H9 (cell line): ENCODE measurements at regions not wholly inside any gene's neighbourhood (a gene's known extent, or its start where the extent isn't known, plus 50 kb on each side); places are given as distances from the start of the nearest gene placed in this dataset.

Source experiments
- DNase-seq: peaks from one replicate; pipeline ENCODE4 v3.0.0-alpha.2; 2017
- H2AFZ ChIP-seq: one replicate; pipeline ENCODE4 v1.6.1; 2013; ENCODE audit warnings: mild to moderate bottlenecking, low read length, control low read depth, moderate library complexity
- H2AK5ac ChIP-seq: 2 replicates; pipeline ENCODE4 v1.6.1; 2013; ENCODE audit warnings: low read length, control low read depth, mixed read lengths; ENCODE audit not compliant: insufficient read length
- H2BK120ac ChIP-seq: one replicate; pipeline ENCODE4 v1.6.1; 2013; ENCODE audit warnings: low read depth, mild to moderate bottlenecking, low read length, control low read depth, inconsistent platforms; ENCODE audit not compliant: poor library complexity, severe bottlenecking
- H2BK12ac ChIP-seq: 2 replicates; pipeline ENCODE4 v1.6.1; 2013; ENCODE audit warnings: low read length, control low read depth, mixed read lengths, low read depth; ENCODE audit not compliant: insufficient read length
- H2BK15ac ChIP-seq: 2 replicates; pipeline ENCODE4 v1.6.1; 2013; ENCODE audit warnings: low read depth, low read length, control low read depth
- H2BK20ac ChIP-seq: one replicate; pipeline ENCODE4 v1.6.1; 2013; ENCODE audit warnings: low read depth, mild to moderate bottlenecking, low read length, control low read depth, inconsistent platforms; ENCODE audit not compliant: poor library complexity, severe bottlenecking
- H2BK5ac ChIP-seq: 2 replicates; pipeline ENCODE4 v1.6.1; 2013; ENCODE audit warnings: low read length, control low read depth, mixed read lengths; ENCODE audit not compliant: insufficient read length
- H3K14ac ChIP-seq: 2 replicates; pipeline ENCODE4 v1.6.1; 2013; ENCODE audit warnings: low read length, control low read depth; ENCODE audit not compliant: insufficient read depth
- H3K18ac ChIP-seq: 2 replicates; pipeline ENCODE4 v1.6.1; 2013; ENCODE audit warnings: low read depth, mild to moderate bottlenecking, mixed read lengths, low read length, control low read depth; ENCODE audit not compliant: insufficient read length
- H3K23ac ChIP-seq: 2 replicates; pipeline ENCODE4 v1.6.1; 2013; ENCODE audit warnings: low read length, control low read depth, mixed read lengths, low read depth; ENCODE audit not compliant: insufficient read length
- H3K23me2 ChIP-seq: 2 replicates; pipeline ENCODE4 v1.6.1; 2013; ENCODE audit warnings: low read depth, mild to moderate bottlenecking, mixed read lengths, low read length, control low read depth; ENCODE audit not compliant: insufficient read length, poor library complexity, severe bottlenecking
- H3K27ac ChIP-seq: 2 replicates; pipeline ENCODE4 v1.5.1; 2013; ENCODE audit warnings: low read length, control low read depth, mixed read lengths, low read depth; ENCODE audit not compliant: insufficient read length
- H3K27me3 ChIP-seq: 2 replicates; pipeline ENCODE4 v1.6.1; 2013; ENCODE audit warnings: low read length, control low read depth, inconsistent platforms; ENCODE audit not compliant: insufficient read depth
- H3K4ac ChIP-seq: 2 replicates; pipeline ENCODE4 v1.6.1; 2013; ENCODE audit warnings: low read depth, mild to moderate bottlenecking, control low read depth, inconsistent platforms, low read length, moderate library complexity
- H3K4me1 ChIP-seq: 2 replicates; pipeline ENCODE4 v1.6.1; 2013; ENCODE audit warnings: low read length, control low read depth, inconsistent platforms; ENCODE audit not compliant: insufficient read depth
- H3K4me2 ChIP-seq: 2 replicates; pipeline ENCODE4 v1.6.1; 2013; ENCODE audit warnings: low read length, control low read depth, mixed read lengths; ENCODE audit not compliant: insufficient read length, insufficient read depth
- H3K56ac ChIP-seq: 2 replicates; pipeline ENCODE4 v1.6.1; 2013; ENCODE audit warnings: low read depth, mild to moderate bottlenecking, mixed read lengths, low read length, control low read depth; ENCODE audit not compliant: insufficient read length
- H3K79me1 ChIP-seq: 2 replicates; pipeline ENCODE4 v1.6.1; 2013; ENCODE audit warnings: low read depth, mild to moderate bottlenecking, moderate library complexity, low read length, control low read depth, inconsistent platforms; ENCODE audit not compliant: insufficient read depth, poor library complexity, severe bottlenecking
- H3K79me2 ChIP-seq: 2 replicates; pipeline ENCODE4 v1.6.1; 2013; ENCODE audit warnings: low read length, control low read depth, inconsistent platforms; ENCODE audit not compliant: insufficient read depth
- H3K9ac ChIP-seq: 2 replicates; pipeline ENCODE4 v1.6.1; 2013; ENCODE audit warnings: low read length, control low read depth, mixed read lengths; ENCODE audit not compliant: insufficient read length; ENCODE audit errors: extremely low read depth
- H3K9me3 ChIP-seq: one replicate; pipeline ENCODE4 v1.6.1; 2013; ENCODE audit warnings: low read depth, low read length, inconsistent platforms; ENCODE audit not compliant: control insufficient read depth
- H3T11ph ChIP-seq: one replicate; pipeline ENCODE4 v1.6.1; 2013; ENCODE audit warnings: mild to moderate bottlenecking, low read length, control low read depth, inconsistent platforms
- H4K20me1 ChIP-seq: one replicate; pipeline ENCODE4 v1.6.1; 2013; ENCODE audit not compliant: control insufficient read depth, insufficient read length, insufficient read depth
- H4K5ac ChIP-seq: 2 replicates; pipeline ENCODE4 v1.6.1; 2013; ENCODE audit warnings: low read depth, mild to moderate bottlenecking, mixed read lengths, low read length, control low read depth; ENCODE audit not compliant: insufficient read length
- H4K8ac ChIP-seq: replicated peaks from 2 replicates; pipeline ENCODE4 v1.6.1; 2013; ENCODE audit warnings: low read length, control low read depth, mixed read lengths, low read depth; ENCODE audit not compliant: insufficient read length
- H4K91ac ChIP-seq: 2 replicates; pipeline ENCODE4 v1.6.1; 2013; ENCODE audit warnings: low read depth, mild to moderate bottlenecking, moderate library complexity, mixed read lengths, low read length, control low read depth; ENCODE audit not compliant: insufficient read length
- H3K27ac Mint-ChIP-seq, 3 experiments: 2 replicates in 2 of 3; 3 replicates in 1 of 3; pipeline ENCODE4 v1.8.0; 2020 to 2021; ENCODE audit warnings: mixed read lengths in 3 of 3, mild to moderate bottlenecking in 1 of 3, moderate library complexity in 1 of 3
- H3K27me3 Mint-ChIP-seq: 2 replicates; pipeline ENCODE4 v1.8.0; 2021; ENCODE audit warnings: low read depth, mild to moderate bottlenecking, moderate library complexity, mixed read lengths
- H3K36me3 Mint-ChIP-seq, 3 experiments: 2 replicates in 2 of 3; 3 replicates in 1 of 3; pipeline ENCODE4 v1.8.0; 2020 to 2021; ENCODE audit warnings: low read depth in 3 of 3, mixed read lengths in 3 of 3; ENCODE audit not compliant: insufficient read depth in 1 of 3
- H3K4me1 Mint-ChIP-seq, 2 experiments: 2 replicates each; pipeline ENCODE4 v1.8.0; 2020; ENCODE audit warnings: mixed read lengths in 2 of 2
- H3K4me3 Mint-ChIP-seq, 2 experiments: 2 replicates in 1 of 2; 3 replicates in 1 of 2; pipeline ENCODE4 v1.8.0; 2020 to 2021; ENCODE audit warnings: mild to moderate bottlenecking in 2 of 2, mixed read lengths in 2 of 2, moderate library complexity in 1 of 2
- H3K9me3 Mint-ChIP-seq, 2 experiments: 2 replicates in 1 of 2; 3 replicates in 1 of 2; pipeline ENCODE4 v1.8.0; 2020; ENCODE audit warnings: mild to moderate bottlenecking in 2 of 2, mixed read lengths in 2 of 2, moderate library complexity in 1 of 2
- CTCF ChIP-seq: fragments of 200-600 bp; sonication (generic); conservative IDR thresholded peaks from 3 replicates; pipeline ENCODE4 v1.8.0; 2021; ENCODE audit warnings: antibody characterized with exemption, mild to moderate bottlenecking
- WGBS: extraction: QIAGEN DNeasy Blood & Tissue Kit; methylation state at CpG from one replicate; pipeline ENCODE4 v1.1.7; 2013; ENCODE audit warnings: missing lambda C conversion rate, low lambda C conversion rate, mixed read lengths; ENCODE audit not compliant: insufficient read length; ENCODE audit errors: extremely low coverage; 5-methylcytosine and 5-hydroxymethylcytosine counted together

- WGBS: no CpG with 5 or more reads among the region's 3 CpGs
Measured at GRCh38 chr7:68030530-68030929, 1033.9 kb downstream of the TYW1 start.

More at GRCh38 chr7:68030530-68030929, 1033.9 kb downstream of the TYW1 start:
- Histone ChIP-seq H2AFZ (no peak overlapping the region), H3T11ph (no peak overlapping the region), H3K18ac (no peak overlapping the region), H2BK15ac (no peak overlapping the region), H3K27me3 (no peaks in the 10 kb centered on the region), H3K9ac (no peak overlapping the region), H2BK12ac (no peak overlapping the region), H4K20me1 (no peaks in the 10 kb centered on the region), H3K79me1 (no peaks in the 10 kb centered on the region), H2BK5ac (no peak overlapping the region), H4K8ac (no peak overlapping the region), H3K27ac (no peak overlapping the region), H3K4me2 (no peak overlapping the region), H3K14ac (no peak overlapping the region), H4K5ac (no peak overlapping the region), H2BK20ac (no peak overlapping the region), H3K4me1 (no peaks in the 10 kb centered on the region), H2AK5ac (no peak overlapping the region), H3K9me3 (no peaks in the 10 kb centered on the region), H3K23me2 (no peaks in the 10 kb centered on the region), H3K4ac (no peak overlapping the region), H2BK120ac (no peak overlapping the region), H3K23ac (no peak overlapping the region), H4K91ac (no peak overlapping the region), H3K56ac (no peak overlapping the region), H3K79me2 (no peaks in the 10 kb centered on the region)
- Mint-ChIP-seq H3K36me3 (peaks cover 0 to 13% (median 2%) of the 10 kb centered on the region in 3 experiments; a peak in 1 of 7 replicates), H3K9me3 (peaks cover 8 to 9% of the 10 kb centered on the region in 2 experiments; a peak in 3 of 5 replicates), H3K4me3 (no peak overlapping the region), H3K27me3 (peaks cover 2% of the 10 kb centered on the region; the same call in 1 of the 2 replicates), H3K27ac (no peak overlapping the region), H3K4me1 (no peaks in the 10 kb centered on the region)
- TF ChIP-seq CTCF: no peak
- no peak for DNase-seq
